Inflammatory macrophage treated with lipopolysaccharide for 4 hours (primary cell): ENCODE measurements at regions not wholly inside any gene's neighbourhood (a gene's known extent, or its start where the extent isn't known, plus 50 kb on each side); places are given as distances from the start of the nearest gene placed in this dataset.

Source experiments
- DNase-seq: peaks from one replicate; pipeline ENCODE4 v3.0.0-alpha.2; 2020

DNA sequence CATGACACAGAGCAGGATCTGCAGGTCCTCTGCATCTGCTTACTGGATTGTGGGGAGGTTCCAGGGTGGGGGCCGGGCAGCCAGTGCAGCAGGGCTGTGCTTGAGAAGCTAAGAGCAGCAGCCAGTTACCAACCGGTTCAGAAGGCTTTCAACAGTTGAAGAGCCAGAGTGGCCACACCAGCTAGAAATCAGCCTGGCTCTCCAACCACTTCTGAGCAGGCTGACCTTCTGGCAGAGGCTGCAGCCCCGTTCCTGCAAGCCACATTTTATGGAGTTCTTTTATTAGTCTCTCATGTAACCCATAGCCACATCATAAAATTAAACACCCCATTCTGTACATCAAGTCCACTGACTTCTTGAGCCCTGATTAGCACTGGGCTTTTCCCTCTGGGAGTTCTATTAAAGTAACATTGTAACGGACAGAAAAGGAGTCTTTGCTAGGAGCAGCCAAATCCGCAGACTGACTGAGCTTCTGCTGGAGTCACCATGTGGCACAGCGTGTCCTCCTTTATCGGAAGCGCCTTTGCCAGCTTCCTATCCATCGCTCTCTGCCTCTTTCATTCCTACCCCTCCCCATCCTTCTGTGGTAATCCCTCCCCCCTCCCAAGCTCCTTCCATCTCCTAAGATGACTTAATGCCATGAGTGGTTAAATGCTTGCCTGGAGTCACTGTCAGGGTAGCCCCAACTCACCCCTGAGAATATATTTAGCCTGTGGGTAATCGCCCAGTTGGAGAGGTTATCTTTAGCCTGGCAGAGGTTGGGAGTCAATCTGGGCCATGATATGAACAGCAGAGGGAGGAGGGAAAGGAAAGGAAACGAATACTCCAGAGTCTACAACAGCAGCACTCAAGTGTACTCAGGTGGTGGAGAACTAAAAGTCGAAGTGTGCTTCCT, 138.5 kb upstream of the HES1 start:
- DNase-seq, result no peak

DNA sequence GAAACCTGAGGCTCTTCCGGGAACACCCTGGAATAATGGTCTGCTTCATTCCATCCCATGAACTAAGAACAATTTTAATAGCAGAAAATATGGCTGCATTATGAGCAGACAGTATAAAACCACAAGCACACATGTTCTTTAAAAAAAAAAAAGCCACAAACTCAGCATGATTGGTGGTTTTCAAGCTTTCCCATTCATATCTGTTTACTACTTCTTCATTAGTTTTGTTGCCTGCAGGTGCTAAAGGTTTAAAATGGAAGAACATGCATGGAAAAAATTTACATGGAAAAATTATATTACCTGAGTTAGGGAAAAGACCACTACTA, 137.9 kb upstream of the HES1 start:
- DNase-seq, result no peak

DNA sequence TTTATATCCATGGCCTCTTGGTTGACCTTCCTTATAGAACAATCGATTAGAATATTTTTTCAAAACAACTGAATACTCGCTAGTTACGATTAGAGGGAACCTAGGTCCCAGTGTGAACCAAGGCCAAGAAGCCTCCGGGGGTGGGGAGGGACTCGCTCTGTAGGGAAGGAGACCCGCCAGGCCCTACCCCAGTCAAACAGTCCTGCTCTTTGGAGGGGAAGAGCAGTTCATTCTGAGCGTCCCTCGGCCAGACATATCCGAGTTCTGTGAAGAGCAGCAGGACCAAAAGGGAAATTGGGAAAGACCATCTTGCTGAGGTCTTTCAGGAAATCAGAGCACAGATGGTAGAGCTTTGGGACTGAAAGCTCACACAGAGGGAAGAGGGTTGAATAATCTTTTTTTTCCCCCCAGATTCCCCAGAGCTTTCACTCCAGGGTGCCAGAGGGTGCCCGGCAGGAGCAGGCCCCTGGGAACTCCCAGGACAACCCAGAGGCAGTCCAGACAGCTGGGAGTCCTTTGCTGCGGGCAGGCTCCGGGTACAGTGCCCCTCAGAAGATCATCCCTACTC, 137.2 kb upstream of the HES1 start:
- no peak for DNase-seq

- no peak for DNase-seq
Observed at GRCh38 chr3:194000100-194000499, 135.8 kb upstream of the HES1 start.

- DNase-seq, result no peak
Observed at GRCh38 chr3:194000712-194001111, 135.2 kb upstream of the HES1 start.

- no peak for DNase-seq
Observed at GRCh38 chr3:194001728-194002459, 134.1 kb upstream of the HES1 start.

DNA sequence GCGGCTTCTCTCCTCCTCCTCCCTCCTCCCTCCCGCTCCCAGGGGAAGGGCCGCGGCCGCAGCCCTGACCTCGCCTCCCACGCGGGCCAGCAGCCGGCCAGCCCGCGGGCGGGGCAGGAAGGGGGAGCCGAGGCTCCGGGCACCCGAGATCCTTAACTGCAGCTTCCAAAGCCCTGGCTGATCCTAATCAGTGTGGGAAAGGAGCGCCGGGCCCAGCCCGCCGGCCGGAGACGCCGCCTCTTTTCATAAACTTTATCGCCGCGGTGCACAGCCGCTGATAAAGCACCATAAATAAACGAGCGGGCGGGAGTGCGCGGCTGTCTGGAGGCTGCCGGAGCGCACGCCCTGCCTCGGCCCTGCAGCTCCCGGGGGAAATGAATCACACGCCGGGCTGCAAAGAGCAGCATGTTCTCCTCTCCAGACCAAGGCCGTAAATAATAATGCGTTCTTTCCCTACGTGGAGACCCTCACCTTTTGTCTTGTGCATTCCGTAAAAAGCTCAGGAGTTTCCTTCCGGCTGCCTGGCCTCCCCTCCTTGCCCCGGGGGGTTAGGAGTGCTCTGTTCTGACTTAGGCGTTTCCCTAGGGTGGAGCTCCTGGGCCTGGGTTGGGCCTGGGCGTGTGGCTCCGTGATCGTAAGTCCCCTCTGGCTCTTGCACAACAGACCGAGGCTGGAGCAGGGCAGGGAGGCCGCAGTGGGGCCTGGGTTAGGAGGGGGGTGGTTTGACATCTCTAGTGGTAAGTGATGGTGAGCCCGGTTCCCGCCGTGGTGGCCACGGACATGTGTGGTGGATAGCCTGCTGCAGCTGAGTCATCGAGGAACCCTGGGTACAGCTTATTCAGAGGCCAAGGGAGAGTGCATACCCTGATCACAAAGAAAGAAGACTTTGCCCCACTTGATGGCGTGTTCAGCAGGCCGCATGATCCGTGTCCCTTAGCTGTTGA, 132.6 kb upstream of the HES1 start:
- peak; percentile 95 for DNase-seq

DNA sequence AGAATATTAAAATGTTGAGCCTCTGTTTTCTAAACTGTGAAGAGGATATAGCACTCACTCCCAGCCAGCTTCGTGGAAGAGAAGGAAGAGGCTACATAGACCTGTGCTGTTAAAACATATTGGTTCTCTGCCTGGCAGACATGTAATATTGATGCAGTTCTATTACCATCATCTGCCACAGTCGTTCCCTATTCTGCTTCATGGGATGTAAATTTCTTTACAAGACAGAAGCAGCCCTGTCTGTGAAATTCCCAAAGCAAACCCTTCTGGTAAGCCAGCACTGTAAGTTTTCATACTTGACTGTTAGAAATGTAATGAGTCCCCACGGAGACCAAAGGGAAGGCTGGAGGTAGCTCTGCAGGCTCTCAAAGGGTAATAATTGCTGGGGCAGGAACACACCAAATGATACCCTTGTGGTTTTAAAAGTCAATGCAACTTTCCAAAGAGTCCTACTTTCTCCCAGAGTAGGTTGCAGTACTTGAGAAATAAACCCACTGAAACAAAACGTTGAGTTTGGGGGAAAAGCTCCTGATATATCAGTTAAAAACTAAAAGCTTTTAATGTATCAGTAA, 129.9 kb upstream of the HES1 start:
- DNase-seq, result no peak

DNA sequence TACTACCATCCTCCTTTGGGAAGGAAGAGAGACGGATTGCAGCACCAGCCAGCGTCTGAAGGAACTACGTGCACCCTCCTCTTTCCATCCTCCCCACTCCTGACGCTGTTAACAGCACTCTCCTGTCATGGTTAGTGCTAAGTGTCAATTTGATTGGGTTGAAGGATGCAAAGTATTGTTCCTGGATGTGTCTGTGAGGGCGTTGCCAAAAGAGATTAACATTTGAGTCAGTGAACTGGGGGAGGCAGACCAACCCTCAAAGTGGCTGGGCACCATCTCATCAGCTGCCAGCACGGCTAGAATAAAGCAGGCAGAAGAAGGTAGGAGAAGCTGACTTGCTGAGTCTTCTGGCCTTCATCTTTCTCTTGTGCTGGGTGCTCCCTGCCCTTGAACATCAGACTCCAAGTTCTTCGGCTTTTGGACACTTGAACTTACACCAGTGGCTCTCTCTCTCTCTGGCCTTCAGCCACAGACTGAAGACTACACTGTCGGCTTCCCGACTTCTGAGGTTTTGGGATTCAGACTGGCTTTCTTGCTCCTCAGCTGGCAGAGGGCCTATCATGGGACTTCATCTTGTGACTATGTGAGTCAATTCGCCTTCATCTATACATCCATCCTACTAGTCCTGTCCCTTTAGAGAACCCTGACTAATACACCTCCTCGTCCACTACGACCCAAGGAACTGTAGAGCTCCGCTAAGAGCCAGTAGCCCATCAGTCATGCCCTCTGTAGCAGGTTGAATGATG, 128.2 kb upstream of the HES1 start:
- DNase-seq, result no peak

- DNase-seq, result no peak
Observed at GRCh38 chr3:194009019-194009418, 126.9 kb upstream of the HES1 start.

GRCh38 chr3:194009892-194010533, 125.9 kb upstream of the HES1 start:
- no peak for DNase-seq

GRCh38 chr3:194011807-194012206, 124.1 kb upstream of the HES1 start:
- no peak for DNase-seq

- no peak for DNase-seq
Observed at GRCh38 chr3:194013928-194014327, 122.0 kb upstream of the HES1 start.

GRCh38 chr3:194014756-194015155, 121.2 kb upstream of the HES1 start:
- DNase-seq, result no peak

DNA sequence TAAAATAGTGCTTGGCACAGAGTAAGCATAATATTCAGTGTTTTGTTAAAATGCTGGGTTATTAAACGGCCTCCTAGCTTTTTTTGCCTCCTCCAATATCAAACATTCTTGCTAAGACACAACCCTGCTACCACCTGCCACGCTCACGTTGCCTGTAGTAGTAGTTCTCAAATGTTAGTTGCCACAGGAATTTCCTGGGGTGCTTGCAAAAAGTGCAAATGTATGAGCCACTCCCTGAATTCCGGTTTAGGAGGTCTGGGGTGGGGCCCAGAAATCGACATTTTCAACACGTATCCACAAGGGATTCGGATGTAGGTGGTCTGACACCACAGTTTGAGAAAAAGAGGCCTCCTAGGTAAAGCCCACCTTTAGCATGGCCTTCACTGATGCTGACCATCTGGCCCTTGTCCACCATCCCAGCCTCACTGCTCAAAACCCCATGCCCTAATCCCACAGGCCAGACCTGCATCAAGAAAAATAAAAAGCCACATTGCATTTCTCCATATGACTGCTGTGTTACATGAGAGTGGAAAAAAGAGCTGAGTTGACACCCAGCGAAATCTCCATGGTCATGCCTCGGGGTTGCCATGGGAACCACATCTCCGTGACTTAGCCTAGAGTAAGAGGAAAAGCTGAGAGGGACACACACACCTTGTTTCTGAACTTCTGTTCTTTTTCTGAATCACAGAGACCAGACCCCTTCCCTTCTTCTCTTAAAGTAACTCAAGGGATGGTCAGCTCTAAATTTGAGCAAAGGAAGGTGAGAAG, 116.4 kb upstream of the HES1 start:
- DNase-seq, result no peak

- no peak for DNase-seq
Observed at GRCh38 chr3:194022052-194022451, 113.9 kb upstream of the HES1 start.

DNA sequence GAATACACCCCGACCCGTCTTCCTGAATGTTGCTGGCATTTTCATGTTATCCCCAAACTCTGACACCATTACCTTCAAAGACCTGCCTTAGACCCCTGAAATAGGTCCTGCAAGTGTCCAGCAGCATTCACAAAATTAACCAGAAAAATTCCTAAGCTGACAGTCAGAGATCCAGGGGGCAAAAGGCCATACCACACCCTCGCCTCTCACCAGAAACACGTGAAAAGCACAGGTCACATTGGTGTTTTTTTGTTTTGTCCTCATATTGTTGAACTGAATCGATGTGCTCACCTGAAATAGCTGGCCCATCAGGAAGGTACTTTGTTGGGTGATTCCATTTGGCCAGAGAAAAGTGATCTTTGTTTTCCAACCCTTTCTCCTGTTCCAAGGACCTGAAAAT, 113.1 kb upstream of the HES1 start:
- no peak for DNase-seq

GRCh38 chr3:194023501-194024280, 112.3 kb upstream of the HES1 start:
- no peak for DNase-seq

GRCh38 chr3:194025119-194025518, 110.8 kb upstream of the HES1 start:
- no peak for DNase-seq

DNA sequence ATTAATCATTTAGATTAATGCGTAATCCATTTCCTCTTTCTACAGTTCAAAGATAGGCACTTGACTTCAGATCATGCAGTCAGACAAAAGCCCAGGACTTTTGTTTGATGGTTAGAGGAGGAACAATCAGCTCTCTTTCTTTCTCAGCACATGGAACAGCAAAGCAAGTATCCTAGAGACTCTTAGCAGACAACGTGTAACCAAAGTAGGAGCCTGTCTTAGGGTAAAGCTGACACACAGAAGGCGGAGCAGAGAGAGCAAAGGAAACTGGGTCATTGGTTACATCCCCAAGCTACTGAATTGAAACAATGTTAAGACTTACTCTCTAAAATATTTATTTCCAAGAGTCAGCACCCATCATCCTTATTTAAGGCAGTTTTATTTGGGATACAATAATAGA, 110.0 kb upstream of the HES1 start:
- no peak for DNase-seq
